ENCODE measurements at regions not wholly inside any gene's neighbourhood (a gene's known extent, or its start where the extent isn't known, plus 50 kb on each side); places are given as distances from the start of the nearest gene placed in this dataset.

- H3K4me3 ChIP-seq (ENCODE audit: low read depth, low read length): no peak overlapping the region
- ChIA-PET POLR2A (no interaction called here), CTCF (interaction anchor here (0.9 kb wide), 1 partner anchor 107 kb away, joined by 3 read pairs; no protein-coding TSS in a partner anchor)
- no peak for TF ChIP-seq CTCF (IDR thresholded peaks at IDR 0.05; ENCODE audit: low read depth, low read length)
- H3K27me3 ChIP-seq (ENCODE audit: control insufficient read depth, insufficient read depth, low read length): no peaks in the 10 kb centered on the region
- H3K27ac ChIP-seq (ENCODE audit: low read depth, low read length): no peak overlapping the region
- DNase-seq (ENCODE audit: low read depth, low spot score): no peak
- H3K9me3 ChIP-seq (ENCODE audit: control insufficient read depth, insufficient read depth, low read length): no peaks in the 10 kb centered on the region
Observed at GRCh38 chr18:42222557-42222956, 267.5 kb downstream of the PIK3C3 start.

- Histone ChIP-seq H3K4me3 (ENCODE audit: low read depth, low read length) (no peak overlapping the region), H3K27ac (ENCODE audit: low read depth, low read length) (no peak overlapping the region), H3K9me3 (ENCODE audit: control insufficient read depth, insufficient read depth, low read length) (no peaks in the 10 kb centered on the region), H3K27me3 (ENCODE audit: control insufficient read depth, insufficient read depth, low read length) (no peaks in the 10 kb centered on the region)
- ChIA-PET CTCF (no interaction called here), POLR2A (no interaction called here)
- TF ChIP-seq CTCF (IDR thresholded peaks at IDR 0.05; ENCODE audit: low read depth, low read length): no peak
- no peak for DNase-seq (ENCODE audit: low read depth, low spot score)
Observed at GRCh38 chr18:42228581-42228980, 273.5 kb downstream of the PIK3C3 start.

- H3K27ac ChIP-seq (ENCODE audit: low read depth, low read length): no peak overlapping the region
- no peaks in the 10 kb centered on the region for H3K27me3 ChIP-seq (ENCODE audit: control insufficient read depth, insufficient read depth, low read length)
- no peak for TF ChIP-seq CTCF (IDR thresholded peaks at IDR 0.05; ENCODE audit: low read depth, low read length)
- POLR2A ChIA-PET: no interaction called here
- no peak for DNase-seq (ENCODE audit: low read depth, low spot score)
- H3K4me3 ChIP-seq (ENCODE audit: low read depth, low read length): no peak overlapping the region
- CTCF ChIA-PET: interaction anchor here (1.2 kb wide), 1 partner anchor 47 kb away, joined by 3 read pairs; no protein-coding TSS in a partner anchor
- no peaks in the 10 kb centered on the region for H3K9me3 ChIP-seq (ENCODE audit: control insufficient read depth, insufficient read depth, low read length)
Observed at GRCh38 chr18:42229211-42230210, 274.5 kb downstream of the PIK3C3 start.

GRCh38 chr18:42230636-42231035 is 275.6 kb downstream of the PIK3C3 start:
- ChIA-PET POLR2A (no interaction called here), CTCF (interaction anchor here (1.2 kb wide), 1 partner anchor 48 kb away, joined by 3 read pairs; no protein-coding TSS in a partner anchor)
- TF ChIP-seq CTCF (IDR thresholded peaks at IDR 0.05; ENCODE audit: low read depth, low read length): no peak
- Histone ChIP-seq H3K27ac (ENCODE audit: low read depth, low read length) (no peak overlapping the region), H3K9me3 (ENCODE audit: control insufficient read depth, insufficient read depth, low read length) (no peaks in the 10 kb centered on the region), H3K4me3 (ENCODE audit: low read depth, low read length) (no peak overlapping the region), H3K27me3 (ENCODE audit: control insufficient read depth, insufficient read depth, low read length) (no peaks in the 10 kb centered on the region)
- DNase-seq (ENCODE audit: low read depth, low spot score): no peak

- H3K27me3 ChIP-seq (ENCODE audit: control insufficient read depth, insufficient read depth, low read length): no peaks in the 10 kb centered on the region
- TF ChIP-seq CTCF (IDR thresholded peaks at IDR 0.05; ENCODE audit: low read depth, low read length): no peak
- ChIA-PET POLR2A (no interaction called here), CTCF (no interaction called here)
- no peak overlapping the region for H3K27ac ChIP-seq (ENCODE audit: low read depth, low read length)
- no peak overlapping the region for H3K4me3 ChIP-seq (ENCODE audit: low read depth, low read length)
- no peak for DNase-seq (ENCODE audit: low read depth, low spot score)
- no peaks in the 10 kb centered on the region for H3K9me3 ChIP-seq (ENCODE audit: control insufficient read depth, insufficient read depth, low read length)
Observed at GRCh38 chr18:42231284-42231683, 276.2 kb downstream of the PIK3C3 start.
